Mucosa of descending colon (tissue), 3 donors: ENCODE measurements at regions not wholly inside any gene's neighbourhood (a gene's known extent, or its start where the extent isn't known, plus 50 kb on each side); places are given as distances from the start of the nearest gene placed in this dataset.
"Not testable (repeated sequence)": the region's sequence is repeated elsewhere in the genome, so short reads cannot be mapped to it uniquely, and the experiment has no call there.

Experiments
- ATAC-seq: fragments of 200-7000 bp; cut with Tn5 transposase; one replicate; pipeline ENCODE4 v1.9.1; 2020; ENCODE audit warnings: mild to moderate bottlenecking, moderate library complexity
- DNase-seq, 3 donors: peaks; one replicate each; pipeline ENCODE4 v3.0.0-alpha.2; 2020
- H3K36me3 ChIP-seq: fragments of 200-600 bp; one replicate; pipeline ENCODE4 v1.8.0; 2021; ENCODE audit warnings: low read depth, mild to moderate bottlenecking
- H3K4me1 ChIP-seq: fragments of 200-600 bp; one replicate; pipeline ENCODE4 v1.8.0; 2021; ENCODE audit warnings: low read depth, mild to moderate bottlenecking
- H3K4me3 ChIP-seq: fragments of 200-600 bp; one replicate; pipeline ENCODE4 v1.8.0; 2021; ENCODE audit warnings: mild to moderate bottlenecking
- H3K9me3 ChIP-seq: fragments of 200-600 bp; one replicate; pipeline ENCODE4 v1.8.0; 2021; ENCODE audit warnings: mild to moderate bottlenecking
- CTCF ChIP-seq: fragments of 200-600 bp; IDR thresholded peaks from one replicate; pipeline ENCODE4 v1.8.0; 2022; ENCODE audit warnings: antibody characterized with exemption, mild to moderate bottlenecking
- intact Hi-C, 2 donors: fragments of 100-400 bp; cut with DNase I in 1 of 2; cut with micrococcal nuclease in 1 of 2; formaldehyde crosslinking; loops; one replicate each; pipeline versions ENCODE4 v1.11.0 to v1.11.1; 2022; cut with DNase I, micrococcal nuclease
- donor health status: DM: no; HTN: no; CAD: no; lungs with moderate emphysema.
- donor health status: DM: no; HTN: no; CAD: no.
- donor health status: DM: no; HTN: yes; CAD: no.

GRCh38 chr5:112061666-112062065 is 304.7 kb upstream of the NREP start:
- DNase-seq: no peak
- Histone ChIP-seq H3K9me3 (no peaks in the 10 kb centered on the region), H3K36me3 (no peaks in the 10 kb centered on the region), H3K4me3 (no peak overlapping the region), H3K4me1 (no peaks in the 10 kb centered on the region)
- no peak for ATAC-seq
- intact Hi-C loops: no loop called here
- TF ChIP-seq CTCF: no peak

- DNase-seq (no peak), ATAC-seq (no peak)
- no peak for TF ChIP-seq CTCF
- H3K4me1 ChIP-seq: no peaks in the 10 kb centered on the region
- H3K4me3 ChIP-seq: no peak overlapping the region
- peaks cover 4% of the 10 kb centered on the region for H3K9me3 ChIP-seq
- intact Hi-C loops: no loop called here
- no peaks in the 10 kb centered on the region for H3K36me3 ChIP-seq
These were observed 302.7 kb upstream of the NREP start for GRCh38 chr5:112059579-112060135.

DNA sequence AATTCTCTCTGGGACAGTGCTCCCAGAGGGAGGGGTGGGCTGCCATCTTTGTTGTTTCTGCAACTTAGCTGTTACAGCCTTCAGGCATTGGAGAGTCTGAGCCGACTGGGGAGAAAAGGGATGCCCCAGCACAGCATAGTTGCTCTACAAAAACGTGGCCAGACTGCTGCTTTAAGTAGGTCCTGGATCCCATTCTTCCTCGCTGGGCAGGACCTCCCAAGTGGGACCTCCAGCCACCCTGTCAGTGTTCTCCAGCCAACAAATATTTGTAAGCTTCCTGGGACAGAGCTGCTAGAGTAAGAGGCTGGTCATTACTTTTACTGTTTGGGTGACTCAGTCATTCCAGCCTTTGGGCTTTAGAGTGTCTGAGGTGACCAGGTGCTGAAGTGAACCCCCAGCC is 292.7 kb upstream of the NREP start:
- ATAC-seq: no peak
- TF ChIP-seq CTCF: no peak
- Histone ChIP-seq H3K4me1 (no peaks in the 10 kb centered on the region), H3K4me3 (no peak overlapping the region), H3K36me3 (no peaks in the 10 kb centered on the region), H3K9me3 (peaks cover 6% of the 10 kb centered on the region)
- DNase-seq: no peak
- intact Hi-C loops: no loop called here

- ATAC-seq: no peak
- Histone ChIP-seq H3K36me3 (no peaks in the 10 kb centered on the region), H3K9me3 (no peaks in the 10 kb centered on the region), H3K4me3 (no peak overlapping the region), H3K4me1 (no peaks in the 10 kb centered on the region)
- intact Hi-C loops: no loop called here
- DNase-seq: no peak
- no peak for TF ChIP-seq CTCF
These were observed 279.2 kb upstream of the NREP start for GRCh38 chr5:112036206-112036605.

DNA sequence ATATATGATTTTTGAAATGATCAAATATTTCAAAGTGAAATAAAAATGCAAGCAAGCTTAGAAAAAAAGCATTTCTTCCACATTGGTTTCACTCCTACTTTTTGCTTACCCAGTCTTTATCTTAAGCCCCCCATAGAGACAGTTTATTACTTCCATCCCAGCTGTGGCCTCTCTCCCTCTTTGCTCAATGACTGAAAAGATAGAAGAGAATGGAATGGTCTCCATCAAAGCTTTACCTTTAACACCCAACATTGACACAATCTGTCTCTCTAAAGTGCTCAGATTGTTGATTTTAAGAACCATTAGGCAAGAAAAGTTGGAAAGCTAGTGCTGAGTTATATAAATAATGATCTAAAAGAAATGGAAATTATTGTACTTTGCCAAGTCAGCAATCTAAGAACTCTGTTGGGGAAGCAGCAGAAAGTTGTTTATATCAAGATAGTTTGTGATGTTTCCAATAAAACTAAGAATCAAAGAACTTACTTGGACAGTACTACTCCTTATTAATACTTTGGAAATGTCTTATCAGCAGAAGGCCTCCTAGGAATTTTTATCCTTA is 277.5 kb upstream of the NREP start:
- no peaks in the 10 kb centered on the region for H3K36me3 ChIP-seq
- no peaks in the 10 kb centered on the region for H3K9me3 ChIP-seq
- ATAC-seq (no peak), DNase-seq (no peak)
- no peaks in the 10 kb centered on the region for H3K4me1 ChIP-seq
- intact Hi-C loops: no loop called here
- TF ChIP-seq CTCF: no peak
- H3K4me3 ChIP-seq: no peak overlapping the region

- H3K4me1 ChIP-seq, H3K4me3 ChIP-seq, DNase-seq, intact Hi-C loops, H3K36me3 ChIP-seq, ATAC-seq, H3K9me3 ChIP-seq: not testable (repeated sequence)
These were observed 269.9 kb upstream of the NREP start for GRCh38 chr5:112026879-112027278.
